GM21360 (cell line): ENCODE measurements at regions not wholly inside any gene's neighbourhood (a gene's known extent, or its start where the extent isn't known, plus 50 kb on each side); places are given as distances from the start of the nearest gene placed in this dataset.
"Not testable (repeated sequence)": the region's sequence is repeated elsewhere in the genome, so short reads cannot be mapped to it uniquely, and the experiment has no call there.

Experiments used
- ATAC-seq: cut with Tn5 transposase; IDR thresholded peaks from one replicate; pipeline ENCODE4 v1.9.1; 2021; ENCODE audit warnings: mild to moderate bottlenecking, moderate library complexity; ENCODE audit not compliant: unreplicated experiment

- ATAC-seq, result no peak
Observed at GRCh38 chr4:44988011-44988410, 261.7 kb upstream of the GNPDA2 start.

DNA sequence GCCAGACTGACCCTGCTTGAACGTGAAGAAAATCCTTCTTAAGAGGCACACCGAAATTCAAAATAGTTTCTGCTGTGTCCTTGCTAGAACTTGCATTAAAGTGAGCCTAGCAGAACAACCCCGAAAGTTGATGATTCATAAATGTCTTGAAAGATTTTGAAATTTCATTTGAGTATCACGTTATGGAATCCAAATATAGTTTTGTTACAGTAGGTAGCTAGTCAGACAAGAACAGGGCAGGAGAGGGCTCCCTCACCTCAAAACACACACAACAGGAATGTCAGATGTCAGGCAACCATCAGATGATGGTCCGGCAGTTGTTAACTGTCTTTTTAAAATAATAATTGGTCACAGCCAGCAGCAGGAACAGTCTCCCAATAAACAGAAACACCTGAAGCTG lies 259.6 kb upstream of the GNPDA2 start:
- no peak for ATAC-seq

DNA sequence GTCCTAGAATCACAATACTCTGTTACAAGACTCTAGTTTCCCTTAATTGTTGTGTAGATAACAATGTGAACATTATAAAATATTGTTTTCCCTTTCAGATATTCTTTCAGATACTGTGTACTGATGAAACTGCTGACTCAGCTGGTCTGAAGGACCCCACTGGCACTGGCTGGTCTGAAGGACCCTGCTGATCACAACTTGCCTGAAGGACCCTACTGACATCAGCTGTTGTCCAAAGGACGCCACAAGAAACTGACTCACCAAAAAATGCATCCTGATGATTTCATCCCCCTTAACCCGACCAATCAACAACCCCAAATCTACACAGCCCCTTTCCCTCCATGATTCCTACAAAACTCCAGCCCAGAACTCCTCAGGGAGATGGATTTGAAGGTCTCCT lies 258.8 kb upstream of the GNPDA2 start:
- no peak for ATAC-seq

- ATAC-seq, result no peak
Observed at GRCh38 chr4:44984083-44984482, 257.7 kb upstream of the GNPDA2 start.

DNA sequence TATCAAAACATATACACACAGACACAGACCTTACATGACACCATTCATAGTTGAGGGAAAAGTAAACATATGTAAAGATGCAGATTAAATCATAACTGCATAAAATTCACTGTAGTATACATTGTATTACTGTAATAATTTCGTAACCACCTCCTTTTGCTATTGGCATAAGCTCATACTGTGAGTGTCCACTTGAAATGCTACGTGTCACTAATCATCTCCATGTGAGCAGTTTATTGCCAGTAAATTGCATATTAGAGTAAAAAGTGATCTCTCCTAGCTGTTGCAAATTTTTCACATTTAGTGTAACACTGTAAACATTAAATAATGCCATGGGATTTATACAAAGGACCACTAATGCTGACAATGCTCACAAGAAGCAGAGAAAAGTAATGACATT lies 256.7 kb upstream of the GNPDA2 start:
- ATAC-seq, result no peak

DNA sequence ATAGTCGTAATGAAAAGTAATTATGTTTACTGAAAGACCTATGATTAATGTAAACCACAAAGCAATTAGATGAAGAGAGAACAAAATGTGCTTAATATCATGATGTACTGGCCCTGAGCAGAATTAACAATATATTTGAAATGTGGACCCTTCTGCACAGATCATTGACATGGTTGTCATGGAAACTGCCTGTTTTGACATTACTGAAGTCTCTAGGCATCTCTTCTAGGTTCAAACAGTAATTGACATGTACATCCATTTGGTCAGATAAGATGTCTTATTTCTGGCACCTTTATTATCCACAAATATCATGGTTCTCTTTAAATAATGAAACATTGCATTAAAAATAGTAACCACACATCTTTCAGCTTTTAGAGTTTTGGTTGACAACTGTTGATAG lies 251.7 kb upstream of the GNPDA2 start:
- no peak for ATAC-seq

- no peak for ATAC-seq
Observed at GRCh38 chr4:44965435-44966095, 239.2 kb upstream of the GNPDA2 start.

GRCh38 chr4:44964086-44964485 lies 237.7 kb upstream of the GNPDA2 start:
- ATAC-seq, result not testable (repeated sequence)

DNA sequence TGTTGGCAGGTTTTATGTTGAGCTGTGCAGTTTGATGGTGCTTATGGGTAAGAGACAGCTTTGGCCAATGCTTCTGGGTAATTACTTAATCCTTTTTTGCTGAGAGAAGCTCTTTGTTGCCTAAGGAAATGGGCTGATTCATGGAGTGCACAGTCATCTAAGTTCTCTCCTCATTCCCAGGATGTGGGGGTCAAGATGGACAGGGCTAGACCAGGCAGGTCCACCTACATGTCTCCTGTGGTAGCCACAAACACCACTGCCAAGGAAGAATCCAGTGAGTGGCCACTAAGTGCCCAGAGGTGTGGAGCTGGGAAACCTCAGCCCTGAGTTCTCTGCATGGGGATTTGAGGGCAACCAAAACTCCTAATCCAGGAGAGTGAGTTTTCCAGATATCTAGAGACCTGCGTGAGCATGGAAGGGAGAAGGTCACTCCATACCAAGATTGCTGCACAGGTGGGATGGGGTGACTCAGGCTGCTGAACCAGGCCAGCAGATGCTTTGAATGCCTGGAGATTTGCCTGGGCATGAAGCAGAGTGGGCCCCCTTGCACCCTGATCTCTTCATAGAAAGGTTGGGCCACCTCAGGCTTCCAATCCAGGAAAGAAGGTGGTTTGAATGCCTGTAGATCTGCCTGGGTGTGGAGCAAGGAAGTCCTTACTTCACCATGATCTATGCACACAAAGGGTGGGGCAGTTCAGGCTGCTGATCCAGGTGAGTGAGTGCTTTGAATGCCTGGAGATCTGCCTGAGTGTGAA lies 234.8 kb upstream of the GNPDA2 start:
- ATAC-seq, result no peak

DNA sequence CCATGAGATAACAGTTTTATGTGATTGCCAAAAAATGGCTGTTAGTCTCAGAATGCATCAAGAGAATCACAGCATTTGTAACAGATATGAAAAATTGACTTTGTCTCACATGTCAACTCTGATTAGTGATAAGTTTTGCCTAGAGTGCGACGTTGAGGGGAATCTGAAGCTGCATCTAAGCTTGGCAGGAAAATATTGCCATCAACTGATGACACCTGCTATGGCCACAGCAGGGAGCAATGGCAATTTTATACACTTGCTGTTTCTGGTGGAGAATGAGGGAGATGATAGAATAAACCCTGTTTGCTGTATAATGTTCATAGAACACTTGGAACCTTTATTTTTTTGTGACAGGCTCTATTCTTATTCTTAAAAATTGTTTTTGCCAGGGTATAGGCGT lies 205.4 kb upstream of the GNPDA2 start:
- ATAC-seq, result no peak

- no peak for ATAC-seq
Observed at GRCh38 chr4:44928785-44929184, 202.4 kb upstream of the GNPDA2 start.

- ATAC-seq, result no peak
Observed at GRCh38 chr4:44927399-44928380, 201.3 kb upstream of the GNPDA2 start.

- ATAC-seq, result no peak
Observed at GRCh38 chr4:44916411-44916810, 190.1 kb upstream of the GNPDA2 start.

DNA sequence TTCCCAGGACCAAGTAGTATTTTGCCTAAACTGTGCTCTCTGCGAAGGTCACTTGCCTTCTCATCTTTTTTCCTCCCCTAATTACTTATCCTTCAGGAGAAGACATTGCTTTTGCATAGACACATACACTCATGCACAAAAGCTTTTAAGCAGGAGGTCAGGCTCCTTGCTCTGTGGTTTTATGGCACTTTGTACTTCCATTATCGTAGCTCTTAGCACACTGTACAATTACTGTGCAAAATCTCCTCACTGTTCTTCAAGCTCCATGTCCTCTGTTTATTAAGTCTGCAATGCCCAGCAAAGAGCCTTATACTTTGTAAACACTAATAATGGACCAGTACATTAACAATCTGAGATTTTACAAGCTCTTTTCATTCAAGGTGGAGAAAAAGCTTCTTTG lies 188.4 kb upstream of the GNPDA2 start:
- no peak for ATAC-seq

GRCh38 chr4:44914223-44914622 lies 187.9 kb upstream of the GNPDA2 start:
- no peak for ATAC-seq

- no peak for ATAC-seq
Observed at GRCh38 chr4:44912980-44913379, 186.6 kb upstream of the GNPDA2 start.

DNA sequence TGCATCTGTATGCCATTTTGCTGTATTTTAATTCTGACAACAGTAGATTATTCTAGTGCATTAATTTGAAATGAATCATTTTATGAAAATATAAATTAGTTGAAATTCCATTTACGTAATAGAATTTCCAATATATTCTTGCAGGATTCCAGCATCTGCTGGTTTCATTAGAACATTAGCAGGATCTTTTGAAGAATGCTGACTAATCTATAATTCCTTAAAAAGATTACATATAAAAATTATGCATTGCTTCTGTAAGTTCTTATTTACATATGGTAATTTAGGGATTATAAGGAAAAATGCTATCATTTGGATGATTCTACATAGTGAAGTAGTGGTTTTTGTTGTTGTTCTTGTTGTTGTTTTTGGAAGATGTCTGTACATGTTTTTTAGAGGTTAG lies 182.2 kb upstream of the GNPDA2 start:
- ATAC-seq, result no peak

DNA sequence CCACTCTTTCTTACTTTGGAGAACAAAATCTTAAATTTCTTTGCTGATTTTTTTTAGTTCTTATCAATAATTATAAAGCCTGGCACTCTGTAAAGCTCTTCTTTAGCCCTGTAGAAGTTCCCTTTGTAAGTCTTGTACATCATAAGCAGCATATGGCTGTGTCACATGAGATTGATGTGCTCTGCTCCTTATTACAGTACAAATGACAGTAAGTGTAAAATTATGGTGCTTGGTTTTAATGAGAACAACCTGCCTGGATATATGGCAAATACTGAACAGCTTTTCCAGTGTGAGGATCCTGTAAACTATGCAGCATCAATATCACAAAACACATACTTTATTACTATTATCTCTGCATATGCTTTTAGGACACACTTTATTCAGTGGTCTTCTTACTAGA lies 145.9 kb upstream of the GNPDA2 start:
- no peak for ATAC-seq

GRCh38 chr4:44871133-44871532 lies 144.8 kb upstream of the GNPDA2 start:
- ATAC-seq, result no peak

DNA sequence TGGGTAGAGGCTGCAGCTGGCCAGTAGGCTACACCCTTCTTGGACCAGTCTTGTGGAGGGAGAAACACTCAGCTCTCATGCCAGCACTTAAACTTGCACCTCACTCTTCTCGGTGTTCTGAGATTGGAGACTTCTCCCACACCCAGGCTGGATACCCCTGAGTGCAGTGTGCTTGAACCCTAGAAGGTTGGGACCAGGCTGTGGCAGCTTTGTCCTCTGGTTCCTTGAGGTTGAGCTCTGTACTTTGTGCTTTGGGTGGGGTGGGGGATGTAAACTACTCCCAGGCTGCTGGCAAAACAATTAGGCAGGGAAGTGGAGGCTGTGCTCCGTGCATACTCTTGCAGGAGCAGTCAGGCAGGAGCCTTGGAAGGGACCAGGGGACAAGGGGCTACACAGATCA lies 143.6 kb upstream of the GNPDA2 start:
- no peak for ATAC-seq

GRCh38 chr4:44869222-44869882 lies 143.0 kb upstream of the GNPDA2 start:
- no peak for ATAC-seq
